ENCODE measurements at regions not wholly inside any gene's neighbourhood (a gene's known extent, or its start where the extent isn't known, plus 50 kb on each side); places are given as distances from the start of the nearest gene placed in this dataset.

DNA sequence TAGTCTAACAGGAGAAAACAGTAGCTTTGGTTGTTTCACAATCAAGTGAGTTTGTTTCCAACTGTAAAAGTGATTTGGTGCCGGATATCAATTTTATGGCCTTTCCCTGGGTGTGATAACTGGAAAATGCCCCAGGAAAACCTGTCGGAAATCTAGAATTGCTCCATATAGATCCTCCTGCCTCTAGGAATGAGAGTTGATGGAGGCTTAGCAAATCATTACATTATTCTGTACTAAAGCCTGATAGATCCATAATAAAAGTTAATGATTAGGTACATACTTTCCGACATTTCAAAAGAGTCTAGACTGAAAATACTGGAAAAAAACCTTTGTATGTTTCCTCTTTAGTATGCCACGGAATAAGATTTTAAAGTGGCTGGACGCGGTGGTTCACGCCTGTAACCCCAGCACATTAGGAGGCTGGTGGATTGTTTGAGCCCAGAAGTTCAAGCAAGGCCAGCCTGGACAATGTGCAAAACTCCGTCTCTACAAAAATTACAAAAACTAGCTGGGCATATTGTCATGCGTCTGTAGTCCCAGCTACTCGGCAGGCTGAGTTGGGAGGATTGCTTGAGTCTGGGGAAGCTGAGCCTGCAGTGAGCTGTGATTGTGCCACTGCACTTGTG, 70.0 kb upstream of the SLC45A1 start:
- TF ChIP-seq CTCF (conservative IDR thresholded peaks at IDR 0.05), result no peak
- TF ChIP-seq ZFX (IDR thresholded peaks at IDR 0.05), result no peak
